Neural progenitor cell (in vitro differentiated cells): ENCODE measurements at regions not wholly inside any gene's neighbourhood (a gene's known extent, or its start where the extent isn't known, plus 50 kb on each side); places are given as distances from the start of the nearest gene placed in this dataset.

ENCODE experiments used
- DNase-seq: peaks from one replicate; pipeline ENCODE4 v3.0.0-alpha.2; 2016; ENCODE audit warnings: low spot score
- H2AFZ ChIP-seq: fragments of 200-600 bp; sonication (generic); replicated peaks from 2 replicates; pipeline ENCODE4 v1.6.1; 2016; ENCODE audit warnings: antibody characterized with exemption
- H3F3A ChIP-seq: fragments of 200-600 bp; sonication (generic); 2 replicates; pipeline ENCODE4 v1.6.1; 2016; ENCODE audit warnings: antibody characterized with exemption, low read depth
- H3K27ac ChIP-seq: fragments of 200-600 bp; sonication (generic); 2 replicates; pipeline ENCODE4 v1.5.1; 2016; ENCODE audit warnings: mild to moderate bottlenecking
- H3K27me3 ChIP-seq: fragments of 200-600 bp; sonication (generic); 2 replicates; pipeline ENCODE4 v1.6.1; 2016; ENCODE audit warnings: mild to moderate bottlenecking, moderate library complexity
- H3K36me3 ChIP-seq: fragments of 200-600 bp; sonication (generic); 2 replicates; pipeline ENCODE4 v1.5.1; 2016
- H3K4me1 ChIP-seq: fragments of 200-600 bp; sonication (generic); 2 replicates; pipeline ENCODE4 v1.6.1; 2016; ENCODE audit warnings: mixed run types
- H3K4me2 ChIP-seq: fragments of 200-600 bp; sonication (generic); 2 replicates; pipeline ENCODE4 v1.6.1; 2016
- H3K4me3 ChIP-seq: fragments of 200-600 bp; sonication (generic); 2 replicates; pipeline ENCODE4 v1.5.1; 2016
- H3K79me2 ChIP-seq: fragments of 200-600 bp; sonication (generic); 2 replicates; pipeline ENCODE4 v1.6.1; 2016; ENCODE audit warnings: low read depth
- H3K9ac ChIP-seq: fragments of 200-600 bp; sonication (generic); 2 replicates; pipeline ENCODE4 v1.6.1; 2016
- H3K9me3 ChIP-seq: fragments of 200-600 bp; sonication (generic); 2 replicates; pipeline ENCODE4 v1.5.1; 2016; ENCODE audit warnings: low read depth
- H4K20me1 ChIP-seq: fragments of 200-600 bp; sonication (generic); 2 replicates; pipeline ENCODE4 v1.6.1; 2016; ENCODE audit warnings: low read depth
- H3K27ac Mint-ChIP-seq: 3 replicates; pipeline ENCODE4 v1.8.0; 2021; ENCODE audit warnings: mixed read lengths
- H3K27me3 Mint-ChIP-seq: 2 replicates; pipeline ENCODE4 v1.8.0; 2022; ENCODE audit warnings: low read depth, mild to moderate bottlenecking, inconsistent platforms, moderate library complexity, mixed read lengths; ENCODE audit not compliant: insufficient read depth
- H3K36me3 Mint-ChIP-seq: 3 replicates; pipeline ENCODE4 v1.8.0; 2021; ENCODE audit warnings: mixed read lengths
- H3K4me1 Mint-ChIP-seq: 3 replicates; pipeline ENCODE4 v1.8.0; 2021; ENCODE audit warnings: mixed read lengths
- H3K4me3 Mint-ChIP-seq: 3 replicates; pipeline ENCODE4 v1.8.0; 2021; ENCODE audit warnings: mild to moderate bottlenecking, moderate library complexity, mixed read lengths
- H3K9me3 Mint-ChIP-seq: 3 replicates; pipeline ENCODE4 v1.8.0; 2020; ENCODE audit warnings: mixed read lengths
- EZH2 ChIP-seq: fragments of 200-600 bp; sonication (generic); IDR thresholded peaks from 2 replicates; pipeline ENCODE4 v1.6.1; 2017; ENCODE audit warnings: antibody characterized with exemption, mild to moderate bottlenecking, moderate library complexity
- EZH2phosphoT487 ChIP-seq: fragments of 200-600 bp; sonication (generic); IDR thresholded peaks from 2 replicates; pipeline ENCODE4 v1.6.1; 2017; ENCODE audit warnings: antibody characterized with exemption
- TF ChIP-seq, protein P1 (sequence below): fragments of 200-600 bp; sonication (generic); IDR thresholded peaks from 2 replicates; pipeline ENCODE4 v1.5.1; 2017; ENCODE audit warnings: antibody characterized with exemption, mild to moderate bottlenecking

- H3F3A ChIP-seq = peaks cover 26% of the 10 kb centered on the region
- peaks cover 2% of the 10 kb centered on the region for H3K9me3 ChIP-seq
- no peaks in the 10 kb centered on the region for H4K20me1 ChIP-seq
- H3K36me3 ChIP-seq = no peaks in the 10 kb centered on the region
- H2AFZ ChIP-seq = no peak overlapping the region
- DNase-seq = peak; percentile 90
- H3K9ac ChIP-seq = no peak overlapping the region
- Mint-ChIP-seq H3K4me3 (no peak overlapping the region), H3K27ac (no peak overlapping the region), H3K27me3 (peaks cover 3% of the 10 kb centered on the region), H3K9me3 (peaks cover 23% of the 10 kb centered on the region), H3K4me1 (peaks cover 47% of the 10 kb centered on the region), H3K36me3 (peaks cover 3% of the 10 kb centered on the region)
- peaks cover 29% of the 10 kb centered on the region for H3K4me1 ChIP-seq
- TF ChIP-seq, protein P1, sequence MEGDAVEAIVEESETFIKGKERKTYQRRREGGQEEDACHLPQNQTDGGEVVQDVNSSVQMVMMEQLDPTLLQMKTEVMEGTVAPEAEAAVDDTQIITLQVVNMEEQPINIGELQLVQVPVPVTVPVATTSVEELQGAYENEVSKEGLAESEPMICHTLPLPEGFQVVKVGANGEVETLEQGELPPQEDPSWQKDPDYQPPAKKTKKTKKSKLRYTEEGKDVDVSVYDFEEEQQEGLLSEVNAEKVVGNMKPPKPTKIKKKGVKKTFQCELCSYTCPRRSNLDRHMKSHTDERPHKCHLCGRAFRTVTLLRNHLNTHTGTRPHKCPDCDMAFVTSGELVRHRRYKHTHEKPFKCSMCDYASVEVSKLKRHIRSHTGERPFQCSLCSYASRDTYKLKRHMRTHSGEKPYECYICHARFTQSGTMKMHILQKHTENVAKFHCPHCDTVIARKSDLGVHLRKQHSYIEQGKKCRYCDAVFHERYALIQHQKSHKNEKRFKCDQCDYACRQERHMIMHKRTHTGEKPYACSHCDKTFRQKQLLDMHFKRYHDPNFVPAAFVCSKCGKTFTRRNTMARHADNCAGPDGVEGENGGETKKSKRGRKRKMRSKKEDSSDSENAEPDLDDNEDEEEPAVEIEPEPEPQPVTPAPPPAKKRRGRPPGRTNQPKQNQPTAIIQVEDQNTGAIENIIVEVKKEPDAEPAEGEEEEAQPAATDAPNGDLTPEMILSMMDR = no peak
- TF ChIP-seq EZH2 = no peak
- TF ChIP-seq EZH2phosphoT487 = peak; percentile 47
- peak overlapping the region; percentile 23 for H3K4me3 ChIP-seq
- H3K4me2 ChIP-seq = peak overlapping the region; percentile 69
- H3K27ac ChIP-seq = peak overlapping the region; percentile 52
- H3K27me3 ChIP-seq = no peaks in the 10 kb centered on the region
- H3K79me2 ChIP-seq = no peaks in the 10 kb centered on the region
Observed at GRCh38 chr6:11650025-11650696, 112.6 kb downstream of the TMEM170B start.

DNA sequence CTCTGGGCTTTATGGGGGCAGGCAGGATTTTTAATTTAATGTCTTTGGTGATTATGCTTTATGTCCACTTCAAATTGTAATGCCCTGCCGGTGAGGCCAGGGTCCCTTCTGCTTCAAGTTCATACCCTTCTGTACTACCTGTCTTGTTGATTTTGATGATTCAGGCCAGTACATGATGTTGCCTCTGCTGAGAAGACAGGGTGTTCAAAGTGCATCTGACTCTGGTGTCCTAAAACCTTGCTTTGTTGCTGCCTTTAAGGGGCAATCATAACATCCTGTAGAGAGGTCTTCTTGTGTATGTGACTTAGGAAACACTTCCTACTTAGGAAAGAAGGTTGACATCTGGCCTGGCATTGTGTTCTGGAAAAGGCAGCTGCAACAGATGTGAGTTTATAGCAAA is 113.2 kb downstream of the TMEM170B start:
- peaks cover 23% of the 10 kb centered on the region for H3K9me3 Mint-ChIP-seq
- DNase-seq = no peak
- H3K4me1 Mint-ChIP-seq = peaks cover 52% of the 10 kb centered on the region
- H3K36me3 Mint-ChIP-seq = peaks cover 3% of the 10 kb centered on the region
- TF ChIP-seq EZH2 (no peak), EZH2phosphoT487 (peak; percentile 11)
- TF ChIP-seq, protein P1 = no peak
- Histone ChIP-seq H3K27me3 (no peaks in the 10 kb centered on the region), H3K36me3 (no peaks in the 10 kb centered on the region), H3K79me2 (no peaks in the 10 kb centered on the region), H4K20me1 (no peaks in the 10 kb centered on the region), H3K4me3 (peak overlapping the region; percentile 23), H3K9me3 (peaks cover 2% of the 10 kb centered on the region), H2AFZ (no peak overlapping the region), H3F3A (peaks cover 27% of the 10 kb centered on the region), H3K9ac (no peak overlapping the region), H3K4me1 (peaks cover 32% of the 10 kb centered on the region), H3K4me2 (peak overlapping the region; percentile 69), H3K27ac (peak overlapping the region; percentile 52)
- H3K4me3 Mint-ChIP-seq = peak overlapping the region; percentile 28
- peaks cover 3% of the 10 kb centered on the region for H3K27me3 Mint-ChIP-seq
- peak overlapping the region; percentile 78 for H3K27ac Mint-ChIP-seq

GRCh38 chr6:11653028-11653583 is 115.6 kb downstream of the TMEM170B start:
- H3K27ac Mint-ChIP-seq = peak overlapping the region; percentile 30
- H3K36me3 ChIP-seq = no peaks in the 10 kb centered on the region

More at GRCh38 chr6:11653028-11653583, 115.6 kb downstream of the TMEM170B start:
- Histone ChIP-seq H3K27me3 (no peaks in the 10 kb centered on the region), H3K4me1 (peaks cover 47% of the 10 kb centered on the region), H3K4me3 (no peak overlapping the region), H3K9me3 (peaks cover 2% of the 10 kb centered on the region), H4K20me1 (no peaks in the 10 kb centered on the region), H3K27ac (no peak overlapping the region), H2AFZ (no peak overlapping the region), H3K9ac (no peak overlapping the region), H3F3A (peaks cover 46% of the 10 kb centered on the region), H3K79me2 (no peaks in the 10 kb centered on the region), H3K4me2 (no peak overlapping the region)
- Mint-ChIP-seq H3K27me3 (peaks cover 1% of the 10 kb centered on the region), H3K4me3 (peak overlapping the region; percentile 36), H3K9me3 (peaks cover 13% of the 10 kb centered on the region), H3K4me1 (peaks cover 65% of the 10 kb centered on the region), H3K36me3 (peaks cover 2% of the 10 kb centered on the region)
- no peak for DNase-seq
- TF ChIP-seq, protein P1 = no peak
- TF ChIP-seq EZH2phosphoT487 = no peak
- no peak for TF ChIP-seq EZH2
